ENCODE measurements at regions not wholly inside any gene's neighbourhood (a gene's known extent, or its start where the extent isn't known, plus 50 kb on each side); places are given as distances from the start of the nearest gene placed in this dataset.

DNA sequence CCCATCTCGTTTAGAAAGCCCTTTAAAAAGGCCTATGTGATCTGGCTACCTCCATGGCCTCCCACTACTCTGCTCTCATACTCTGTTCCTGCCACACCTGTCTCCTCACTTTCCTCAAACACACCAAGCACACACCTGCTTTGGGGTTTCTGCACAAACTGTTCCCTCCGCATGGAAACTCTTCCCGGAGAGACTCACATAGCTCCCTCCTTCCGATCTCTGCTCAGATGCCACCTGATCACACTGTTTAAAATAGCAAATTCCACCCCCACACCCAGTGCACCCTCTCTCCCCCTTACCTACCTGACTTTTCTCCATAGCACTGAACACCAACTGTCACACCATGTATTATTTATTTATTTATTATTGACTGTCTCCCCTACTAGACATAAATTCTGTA is 84.0 kb upstream of the NR4A3 start:
- WGBS (ENCODE audit: insufficient coverage), result 100% methylated on average over 3 of the region's 4 CpGs
- H3K36me3 Mint-ChIP-seq, result no peaks in the 10 kb centered on the region
- H3K4me1 ChIP-seq (ENCODE audit: control insufficient read depth in 1 of 2, insufficient read depth in 2 of 2, low read length in 2 of 2), result peaks cover 6 to 7% of the 10 kb centered on the region in 2 donors

DNA sequence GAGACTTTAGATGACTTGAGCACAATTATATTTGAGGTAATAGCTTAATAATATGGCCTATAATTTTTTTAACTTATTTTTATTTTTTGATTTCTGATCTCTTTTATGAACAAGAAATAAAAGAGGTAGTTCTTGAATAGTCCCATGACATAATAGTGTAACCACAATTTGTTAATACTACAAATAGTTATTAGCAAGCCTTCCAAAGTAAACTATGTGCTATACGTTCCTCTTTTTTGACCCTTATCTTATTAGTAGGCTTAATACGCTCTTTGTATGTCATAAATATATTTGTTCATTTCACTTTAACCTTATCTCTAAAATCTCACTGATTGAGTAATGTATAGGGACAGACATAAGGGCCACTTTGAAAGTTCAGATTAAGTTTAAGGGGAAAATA is 78.7 kb upstream of the NR4A3 start:
- Mint-ChIP-seq H3K27ac (no peak overlapping the region), H3K9me3 (peaks cover 0 to 1% (median 0%) of the 10 kb centered on the region in 7 donors), H3K4me1 (peaks cover 6% of the 10 kb centered on the region), H3K4me3 (no peak overlapping the region), H3K27me3 (ENCODE audit: low read depth in 3 of 3) (no peaks in the 10 kb centered on the region), H3K36me3 (no peaks in the 10 kb centered on the region)
- peaks cover 4% of the 10 kb centered on the region in 2 donors for H3K4me1 ChIP-seq (ENCODE audit: control insufficient read depth in 1 of 2, insufficient read depth in 2 of 2, low read length in 2 of 2)
- H3K79me2 ChIP-seq (ENCODE audit: insufficient read depth, low read length), result no peaks in the 10 kb centered on the region
- H3K9me3 ChIP-seq (replicated peaks in 1 of 2; ENCODE audit: control insufficient read depth in 1 of 2, insufficient read depth in 1 of 2, low read length in 2 of 2), result no peaks in the 10 kb centered on the region
- no CpG with 5 or more reads among the region's 2 CpGs for WGBS (ENCODE audit: insufficient coverage)
- intact Hi-C loops (cut with micrococcal nuclease), result no loop called here
- H3K4me3 ChIP-seq (replicated peaks in 1 of 3; ENCODE audit: low read depth in 2 of 3, low read length in 3 of 3), result no peak overlapping the region
- H2AFZ ChIP-seq (ENCODE audit: insufficient read depth, low read depth, low read length, poor library complexity, severe bottlenecking), result no peak overlapping the region
- H3K9ac ChIP-seq (ENCODE audit: insufficient read depth, low read length, poor library complexity, severe bottlenecking), result no peak overlapping the region
- TF ChIP-seq, protein P1, sequence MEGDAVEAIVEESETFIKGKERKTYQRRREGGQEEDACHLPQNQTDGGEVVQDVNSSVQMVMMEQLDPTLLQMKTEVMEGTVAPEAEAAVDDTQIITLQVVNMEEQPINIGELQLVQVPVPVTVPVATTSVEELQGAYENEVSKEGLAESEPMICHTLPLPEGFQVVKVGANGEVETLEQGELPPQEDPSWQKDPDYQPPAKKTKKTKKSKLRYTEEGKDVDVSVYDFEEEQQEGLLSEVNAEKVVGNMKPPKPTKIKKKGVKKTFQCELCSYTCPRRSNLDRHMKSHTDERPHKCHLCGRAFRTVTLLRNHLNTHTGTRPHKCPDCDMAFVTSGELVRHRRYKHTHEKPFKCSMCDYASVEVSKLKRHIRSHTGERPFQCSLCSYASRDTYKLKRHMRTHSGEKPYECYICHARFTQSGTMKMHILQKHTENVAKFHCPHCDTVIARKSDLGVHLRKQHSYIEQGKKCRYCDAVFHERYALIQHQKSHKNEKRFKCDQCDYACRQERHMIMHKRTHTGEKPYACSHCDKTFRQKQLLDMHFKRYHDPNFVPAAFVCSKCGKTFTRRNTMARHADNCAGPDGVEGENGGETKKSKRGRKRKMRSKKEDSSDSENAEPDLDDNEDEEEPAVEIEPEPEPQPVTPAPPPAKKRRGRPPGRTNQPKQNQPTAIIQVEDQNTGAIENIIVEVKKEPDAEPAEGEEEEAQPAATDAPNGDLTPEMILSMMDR (IDR thresholded peaks at IDR 0.05), result no peak
- H3K27ac ChIP-seq (ENCODE audit: low read depth in 1 of 2, low read length in 2 of 2), result no peak overlapping the region
- no peaks in the 10 kb centered on the region for H3K27me3 ChIP-seq (ENCODE audit: control insufficient read depth in 2 of 2, insufficient read depth in 2 of 2, low read length in 2 of 2)
- H3K4me2 ChIP-seq (replicated peaks; ENCODE audit: extremely low read depth, low read length, poor library complexity, severe bottlenecking), result no peak overlapping the region
- no peaks in the 10 kb centered on the region for H3K36me3 ChIP-seq (replicated peaks in 1 of 2; ENCODE audit: control insufficient read depth in 1 of 2, insufficient read depth in 2 of 2, low read length in 2 of 2)
- H4K20me1 ChIP-seq (ENCODE audit: insufficient read depth, low read length), result no peaks in the 10 kb centered on the region
- DNase-seq, result no peak

More for the DNA sequence above, 84.0 kb upstream of the NR4A3 start:
- intact Hi-C loops (cut with micrococcal nuclease), result no loop called here
- H4K20me1 ChIP-seq (ENCODE audit: insufficient read depth, low read length), result no peaks in the 10 kb centered on the region
- H3K9me3 ChIP-seq (replicated peaks in 1 of 2; ENCODE audit: control insufficient read depth in 1 of 2, insufficient read depth in 1 of 2, low read length in 2 of 2), result no peaks in the 10 kb centered on the region
- H3K27ac ChIP-seq (ENCODE audit: low read depth in 1 of 2, low read length in 2 of 2), result no peak overlapping the region
- DNase-seq, result no peak
- no peaks in the 10 kb centered on the region for H3K27me3 ChIP-seq (ENCODE audit: control insufficient read depth in 2 of 2, insufficient read depth in 2 of 2, low read length in 2 of 2)
- Mint-ChIP-seq H3K4me3 (no peak overlapping the region), H3K27ac (no peak overlapping the region), H3K4me1 (peaks cover 7% of the 10 kb centered on the region), H3K9me3 (no peaks in the 10 kb centered on the region), H3K27me3 (ENCODE audit: low read depth in 3 of 3) (peaks cover 0 to 3% (median 0%) of the 10 kb centered on the region in 3 donors)
- no peak overlapping the region for H3K4me2 ChIP-seq (replicated peaks; ENCODE audit: extremely low read depth, low read length, poor library complexity, severe bottlenecking)
- H2AFZ ChIP-seq (ENCODE audit: insufficient read depth, low read depth, low read length, poor library complexity, severe bottlenecking), result no peak overlapping the region
- no peak overlapping the region for H3K9ac ChIP-seq (ENCODE audit: insufficient read depth, low read length, poor library complexity, severe bottlenecking)
- H3K4me3 ChIP-seq (replicated peaks in 1 of 3; ENCODE audit: low read depth in 2 of 3, low read length in 3 of 3), result no peak overlapping the region
- no peaks in the 10 kb centered on the region for H3K36me3 ChIP-seq (replicated peaks in 1 of 2; ENCODE audit: control insufficient read depth in 1 of 2, insufficient read depth in 2 of 2, low read length in 2 of 2)
- TF ChIP-seq, protein P1 (IDR thresholded peaks at IDR 0.05), result no peak
- H3K79me2 ChIP-seq (ENCODE audit: insufficient read depth, low read length), result no peaks in the 10 kb centered on the region

Measured in CD14-positive monocyte (primary cell).